SK-N-SH treated with all-trans-retinoic acid at 6 μM for 48 hours (cell line): ENCODE measurements at regions not wholly inside any gene's neighbourhood (a gene's known extent, or its start where the extent isn't known, plus 50 kb on each side); places are given as distances from the start of the nearest gene placed in this dataset.
"Not testable (repeated sequence)": the region's sequence is repeated elsewhere in the genome, so short reads cannot be mapped to it uniquely, and the experiment has no call there.

Source experiments
- ATAC-seq: fragments of 200-7000 bp; cut with Tn5 transposase; 3 replicates; pipeline ENCODE4 v1.9.1; 2020; ENCODE audit warnings: mild to moderate bottlenecking, moderate library complexity
- ARNTL ChIP-seq: fragments of 450-650 bp; formaldehyde crosslinking; IDR thresholded peaks from 2 replicates; pipeline ENCODE4 v1.5.0; 2020; ENCODE audit warnings: low read depth, mild to moderate bottlenecking, moderate library complexity, borderline replicate concordance
- BACH2 ChIP-seq: fragments of 250-450 bp; sonication (Bioruptor Pico); IDR thresholded peaks from 2 replicates; pipeline ENCODE4 v1.9.0; 2021; ENCODE audit warnings: mild to moderate bottlenecking, borderline replicate concordance
- CREB5 ChIP-seq: fragments of 250-450 bp; sonication (Bioruptor Pico); IDR thresholded peaks from 2 replicates; pipeline ENCODE4 v1.5.1; 2020; ENCODE audit warnings: low read depth, mild to moderate bottlenecking, moderate library complexity
- CSDC2 ChIP-seq: fragments of 250-450 bp; sonication (Bioruptor Pico); IDR thresholded peaks from 2 replicates; pipeline ENCODE4 v1.5.0; 2020; ENCODE audit warnings: mild to moderate bottlenecking, moderate library complexity
- CSRNP3 ChIP-seq: fragments of 250-450 bp; sonication (Bioruptor Pico); IDR thresholded peaks from 2 replicates; pipeline ENCODE4 v1.5.1; 2021; ENCODE audit warnings: mild to moderate bottlenecking, moderate library complexity
- ESRRG ChIP-seq: fragments of 250-450 bp; sonication (Bioruptor Pico); IDR thresholded peaks from 2 replicates; pipeline ENCODE4 v1.6.1; 2021; ENCODE audit warnings: mild to moderate bottlenecking
- GLIS3 ChIP-seq: fragments of 250-450 bp; sonication (Bioruptor Pico); IDR thresholded peaks from 2 replicates; pipeline ENCODE4 v1.5.0; 2020; ENCODE audit warnings: mild to moderate bottlenecking, moderate library complexity
- ISL1 ChIP-seq: fragments of 250-450 bp; sonication (Bioruptor Pico); IDR thresholded peaks from 2 replicates; pipeline ENCODE4 v2.1.2; 2022; ENCODE audit warnings: mild to moderate bottlenecking, moderate library complexity
- OSR1 ChIP-seq: fragments of 250-450 bp; sonication (Bioruptor Pico); IDR thresholded peaks from 2 replicates; pipeline ENCODE4 v1.8.0; 2022; ENCODE audit warnings: moderate library complexity, mild to moderate bottlenecking, inconsistent platforms
- POU6F1 ChIP-seq: fragments of 250-450 bp; sonication (Bioruptor Pico); IDR thresholded peaks from 2 replicates; pipeline ENCODE4 v1.8.0; 2021; ENCODE audit warnings: low read depth, mild to moderate bottlenecking, moderate library complexity, borderline replicate concordance
- PPARA ChIP-seq: fragments of 250-450 bp; sonication (Bioruptor Pico); IDR thresholded peaks from 2 replicates; pipeline ENCODE4 v1.5.0; 2020; ENCODE audit warnings: mild to moderate bottlenecking, borderline replicate concordance
- RARB ChIP-seq: fragments of 250-450 bp; sonication (Bioruptor Pico); IDR thresholded peaks from 2 replicates; pipeline ENCODE4 v1.8.0; 2021; ENCODE audit warnings: mild to moderate bottlenecking, moderate library complexity
- TCF4 ChIP-seq: fragments of 250-450 bp; sonication (Bioruptor Pico); IDR thresholded peaks from 2 replicates; pipeline ENCODE4 v1.8.0; 2021; ENCODE audit warnings: mild to moderate bottlenecking, moderate library complexity, borderline replicate concordance
- TOX ChIP-seq: fragments of 250-450 bp; sonication (Bioruptor Pico); IDR thresholded peaks from 2 replicates; pipeline ENCODE4 v1.8.0; 2021; ENCODE audit warnings: mild to moderate bottlenecking, moderate library complexity, borderline replicate concordance
- TSHZ2 ChIP-seq: fragments of 250-450 bp; sonication (Bioruptor Pico); IDR thresholded peaks from 2 replicates; pipeline ENCODE4 v1.5.0; 2020; ENCODE audit warnings: mild to moderate bottlenecking, moderate library complexity
- ZC3H10 ChIP-seq: fragments of 250-450 bp; sonication (Bioruptor Pico); IDR thresholded peaks from 2 replicates; pipeline ENCODE4 v1.5.1; 2021; ENCODE audit warnings: mild to moderate bottlenecking, moderate library complexity
- ZFP3 ChIP-seq: fragments of 250-450 bp; sonication (Bioruptor Pico); IDR thresholded peaks from 2 replicates; pipeline ENCODE4 v1.5.0; 2020; ENCODE audit warnings: mild to moderate bottlenecking, moderate library complexity
- ZFP30 ChIP-seq: fragments of 450-650 bp; formaldehyde crosslinking; IDR thresholded peaks from 2 replicates; pipeline ENCODE4 v1.5.0; 2022; ENCODE audit warnings: mild to moderate bottlenecking, moderate library complexity
- ZNF565 ChIP-seq: fragments of 450-650 bp; formaldehyde crosslinking; conservative IDR thresholded peaks from 2 replicates; pipeline ENCODE4 v1.5.0; 2020; ENCODE audit warnings: low read depth, mild to moderate bottlenecking, moderate library complexity
- ZNF8 ChIP-seq: fragments of 450-650 bp; formaldehyde crosslinking; IDR thresholded peaks from 2 replicates; pipeline ENCODE4 v1.5.0; 2020; ENCODE audit warnings: mild to moderate bottlenecking, moderate library complexity

- no peak for ATAC-seq
- no peak for TF ChIP-seq TCF4
- TF ChIP-seq CSDC2, result no peak
- no peak for TF ChIP-seq ZFP3
- no peak for TF ChIP-seq ZNF565 (CRISPR knock-in tag)
- TF ChIP-seq PPARA (CRISPR knock-in tag), result no peak
- TF ChIP-seq ISL1, result no peak
- TF ChIP-seq TSHZ2 (CRISPR knock-in tag), result no peak
- TF ChIP-seq ZC3H10, result no peak
- TF ChIP-seq OSR1 (CRISPR knock-in tag), result no peak
- no peak for TF ChIP-seq GLIS3 (CRISPR knock-in tag)
- no peak for TF ChIP-seq ARNTL (CRISPR knock-in tag)
- TF ChIP-seq RARB, result no peak
- TF ChIP-seq CREB5 (CRISPR knock-in tag), result no peak
- TF ChIP-seq ZNF8, result no peak
Observed at GRCh38 chr7:65796205-65796604, 76.7 kb upstream of the VKORC1L1 start.

GRCh38 chr7:65797086-65797485, 75.8 kb upstream of the VKORC1L1 start:
- not testable (repeated sequence) for ATAC-seq

GRCh38 chr7:65797566-65797965, 75.3 kb upstream of the VKORC1L1 start:
- not testable (repeated sequence) for ATAC-seq

- ATAC-seq, result peak; percentile 86
- no peak for TF ChIP-seq BACH2
- peak; percentile 84 for TF ChIP-seq ISL1
- TF ChIP-seq ZC3H10, result peak; percentile 88; the same call in 1 of the 2 replicates
Observed at GRCh38 chr7:65798111-65799075, 74.5 kb upstream of the VKORC1L1 start.

GRCh38 chr7:65800191-65800590, 72.7 kb upstream of the VKORC1L1 start:
- not testable (repeated sequence) for ATAC-seq

- ATAC-seq, result no peak
- TF ChIP-seq RARB, result no peak
- no peak for TF ChIP-seq BACH2
- TF ChIP-seq ESRRG (CRISPR knock-in tag), result no peak
- TF ChIP-seq TCF4, result no peak
- TF ChIP-seq ZFP3, result no peak
- TF ChIP-seq TSHZ2 (CRISPR knock-in tag), result no peak
- TF ChIP-seq PPARA (CRISPR knock-in tag), result no peak
- no peak for TF ChIP-seq CSRNP3 (CRISPR knock-in tag)
- TF ChIP-seq ARNTL (CRISPR knock-in tag), result no peak
- TF ChIP-seq ZNF8, result no peak
- TF ChIP-seq CREB5 (CRISPR knock-in tag), result no peak
- no peak for TF ChIP-seq TOX
- TF ChIP-seq ZFP30, result no peak
- TF ChIP-seq POU6F1, result no peak
- TF ChIP-seq ZC3H10, result no peak
- TF ChIP-seq CSDC2, result no peak
Observed at GRCh38 chr7:65800890-65801341, 72.0 kb upstream of the VKORC1L1 start.
